Loucy (cell line): ENCODE measurements at regions not wholly inside any gene's neighbourhood (a gene's known extent, or its start where the extent isn't known, plus 50 kb on each side); places are given as distances from the start of the nearest gene placed in this dataset.

Experiments
- EZH2phosphoT487 ChIP-seq: fragments of 200-600 bp; IDR thresholded peaks from 2 replicates; pipeline ENCODE4 v1.6.1; 2018; ENCODE audit warnings: antibody characterized with exemption, mild to moderate bottlenecking, moderate library complexity, borderline replicate concordance
- TF ChIP-seq, protein P1 (sequence below): fragments of 200-600 bp; sonication (generic); conservative IDR thresholded peaks from 2 replicates; pipeline ENCODE4 v1.5.1; 2014; ENCODE audit warnings: mild to moderate bottlenecking, antibody characterized with exemption, low read length

DNA sequence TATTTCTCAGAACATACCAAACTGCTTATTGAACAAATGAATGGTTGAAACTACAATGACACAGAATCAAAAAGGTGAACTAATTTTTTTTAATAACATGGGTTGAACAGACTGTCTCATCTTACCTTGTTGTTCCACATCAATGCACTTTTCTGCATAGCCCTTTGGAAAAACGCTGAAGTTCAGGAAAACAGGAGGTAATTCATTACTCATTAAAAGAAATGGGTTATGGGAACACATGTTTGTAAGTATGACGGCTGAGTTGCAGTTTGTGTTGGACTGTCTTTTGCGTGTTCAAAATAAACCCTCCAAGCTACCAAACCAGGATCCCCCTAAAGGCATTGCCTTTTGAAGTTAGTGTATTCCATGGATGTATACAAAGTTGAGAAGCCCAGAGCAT is 514.9 kb upstream of the PKN2 start:
- TF ChIP-seq, protein P1, sequence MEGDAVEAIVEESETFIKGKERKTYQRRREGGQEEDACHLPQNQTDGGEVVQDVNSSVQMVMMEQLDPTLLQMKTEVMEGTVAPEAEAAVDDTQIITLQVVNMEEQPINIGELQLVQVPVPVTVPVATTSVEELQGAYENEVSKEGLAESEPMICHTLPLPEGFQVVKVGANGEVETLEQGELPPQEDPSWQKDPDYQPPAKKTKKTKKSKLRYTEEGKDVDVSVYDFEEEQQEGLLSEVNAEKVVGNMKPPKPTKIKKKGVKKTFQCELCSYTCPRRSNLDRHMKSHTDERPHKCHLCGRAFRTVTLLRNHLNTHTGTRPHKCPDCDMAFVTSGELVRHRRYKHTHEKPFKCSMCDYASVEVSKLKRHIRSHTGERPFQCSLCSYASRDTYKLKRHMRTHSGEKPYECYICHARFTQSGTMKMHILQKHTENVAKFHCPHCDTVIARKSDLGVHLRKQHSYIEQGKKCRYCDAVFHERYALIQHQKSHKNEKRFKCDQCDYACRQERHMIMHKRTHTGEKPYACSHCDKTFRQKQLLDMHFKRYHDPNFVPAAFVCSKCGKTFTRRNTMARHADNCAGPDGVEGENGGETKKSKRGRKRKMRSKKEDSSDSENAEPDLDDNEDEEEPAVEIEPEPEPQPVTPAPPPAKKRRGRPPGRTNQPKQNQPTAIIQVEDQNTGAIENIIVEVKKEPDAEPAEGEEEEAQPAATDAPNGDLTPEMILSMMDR = no peak
- TF ChIP-seq EZH2phosphoT487 = no peak
